CD14-positive monocyte (primary cell): ENCODE measurements at regions not wholly inside any gene's neighbourhood (a gene's known extent, or its start where the extent isn't known, plus 50 kb on each side); places are given as distances from the start of the nearest gene placed in this dataset.

Experiments
- DNase-seq, 3 donors: peaks; one replicate each; pipeline ENCODE4 v3.0.0-alpha.2; 2011 to 2022
- H2AFZ ChIP-seq: 2 replicates; pipeline ENCODE4 v1.6.0; 2012; ENCODE audit warnings: mild to moderate bottlenecking, low read depth, low read length, inconsistent platforms; ENCODE audit not compliant: insufficient read depth, poor library complexity, severe bottlenecking
- H3K27ac ChIP-seq, 2 donors: 1 replicate in 1 of 2; 2 replicates in 1 of 2; pipeline ENCODE4 v1.5.1; 2012 to 2013; ENCODE audit warnings: low read length in 2 of 2, control low read depth in 1 of 2, inconsistent platforms in 1 of 2, low read depth in 1 of 2, mild to moderate bottlenecking in 1 of 2
- H3K27me3 ChIP-seq, 2 donors: one replicate each; pipeline versions ENCODE4 v1.6.0 to v1.6.1; 2011 to 2013; ENCODE audit warnings: low read length in 2 of 2; ENCODE audit not compliant: control insufficient read depth in 2 of 2, insufficient read depth in 2 of 2
- H3K36me3 ChIP-seq, 2 donors: replicated peaks in 1 of 2; 1 replicate in 1 of 2; 2 replicates in 1 of 2; pipeline versions ENCODE4 v1.5.1 to v1.6.1; 2012 to 2013; ENCODE audit warnings: low read length in 2 of 2, control low read depth in 1 of 2, inconsistent platforms in 1 of 2, mild to moderate bottlenecking in 1 of 2; ENCODE audit not compliant: insufficient read depth in 2 of 2, control insufficient read depth in 1 of 2
- H3K4me1 ChIP-seq, 2 donors: 1 replicate in 1 of 2; 2 replicates in 1 of 2; pipeline versions ENCODE4 v1.5.1 to v1.6.1; 2012 to 2013; ENCODE audit warnings: low read length in 2 of 2, control low read depth in 1 of 2, inconsistent platforms in 1 of 2, mild to moderate bottlenecking in 1 of 2, moderate library complexity in 1 of 2; ENCODE audit not compliant: insufficient read depth in 2 of 2, control insufficient read depth in 1 of 2
- H3K4me2 ChIP-seq: replicated peaks from 2 replicates; pipeline ENCODE3; 2012; ENCODE audit warnings: low read length, moderate library complexity, mild to moderate bottlenecking; ENCODE audit not compliant: poor library complexity, severe bottlenecking; ENCODE audit errors: extremely low read depth
- H3K4me3 ChIP-seq, 3 experiments: fragments of 200-600 bp in 1 of 3; sonication (generic) in 1 of 3; replicated peaks in 1 of 3; 1 replicate in 2 of 3; 2 replicates in 1 of 3; pipeline ENCODE4 v1.5.1; 2011 to 2013; ENCODE audit warnings: low read length in 3 of 3, mild to moderate bottlenecking in 3 of 3, control low read depth in 2 of 3, low read depth in 2 of 3, inconsistent platforms in 1 of 3, moderate library complexity in 1 of 3
- H3K79me2 ChIP-seq: 2 replicates; pipeline ENCODE4 v1.6.0; 2012; ENCODE audit warnings: mild to moderate bottlenecking, control low read depth, inconsistent platforms, low read length, moderate library complexity; ENCODE audit not compliant: insufficient read depth
- H3K9ac ChIP-seq: 2 replicates; pipeline ENCODE4 v1.6.0; 2017; ENCODE audit warnings: low read length, mild to moderate bottlenecking; ENCODE audit not compliant: insufficient read depth, poor library complexity, severe bottlenecking
- H3K9me3 ChIP-seq, 2 donors: replicated peaks in 1 of 2; 1 replicate in 1 of 2; 2 replicates in 1 of 2; pipeline versions ENCODE4 v1.5.1 to v1.6.1; 2012 to 2013; ENCODE audit warnings: low read length in 2 of 2, control low read depth in 1 of 2; ENCODE audit not compliant: control insufficient read depth in 1 of 2, insufficient read depth in 1 of 2
- H4K20me1 ChIP-seq: 2 replicates; pipeline ENCODE4 v1.6.0; 2012; ENCODE audit warnings: mild to moderate bottlenecking, low read length, control low read depth, moderate library complexity; ENCODE audit not compliant: insufficient read depth
- H3K27ac Mint-ChIP-seq, 7 donors: one replicate each; pipeline ENCODE4 v1.8.0; 2020; ENCODE audit warnings: mild to moderate bottlenecking in 7 of 7, mixed read lengths in 7 of 7, moderate library complexity in 6 of 7, inconsistent platforms in 2 of 7
- H3K27me3 Mint-ChIP-seq, 3 donors: one replicate each; pipeline ENCODE4 v1.8.0; 2021 to 2022; ENCODE audit warnings: low read depth in 3 of 3, mild to moderate bottlenecking in 3 of 3, mixed read lengths in 3 of 3, moderate library complexity in 3 of 3, inconsistent platforms in 1 of 3
- H3K36me3 Mint-ChIP-seq, 2 donors: one replicate each; pipeline ENCODE4 v1.8.0; 2020; ENCODE audit warnings: mixed read lengths in 2 of 2, inconsistent platforms in 1 of 2, mild to moderate bottlenecking in 1 of 2
- H3K4me1 Mint-ChIP-seq: one replicate; pipeline ENCODE4 v1.8.0; 2020; ENCODE audit warnings: mild to moderate bottlenecking, mixed read lengths
- H3K4me3 Mint-ChIP-seq, 2 donors: one replicate each; pipeline ENCODE4 v1.8.0; 2020; ENCODE audit warnings: mild to moderate bottlenecking in 2 of 2, mixed read lengths in 2 of 2, moderate library complexity in 1 of 2
- H3K9me3 Mint-ChIP-seq, 7 donors: one replicate each; pipeline ENCODE4 v1.8.0; 2020 to 2022; ENCODE audit warnings: mixed read lengths in 7 of 7, mild to moderate bottlenecking in 6 of 7, moderate library complexity in 6 of 7, inconsistent platforms in 2 of 7
- CTCF ChIP-seq: fragments of 200-600 bp; IDR thresholded peaks from one replicate; pipeline ENCODE4 v1.8.0; 2022; ENCODE audit warnings: antibody characterized with exemption, mild to moderate bottlenecking
- WGBS: methylation state at CpG from one replicate; pipeline ENCODE4 v1.1.5; 2013; ENCODE audit warnings: missing lambda C conversion rate; ENCODE audit not compliant: insufficient coverage; 5-methylcytosine and 5-hydroxymethylcytosine counted together
- intact Hi-C, 2 donors: fragments of 100-400 bp; cut with micrococcal nuclease; formaldehyde crosslinking; loops; one replicate each; pipeline versions ENCODE4 v1.15.0 to v1.15.1; 2023

- Mint-ChIP-seq H3K4me3 (no peak overlapping the region), H3K27me3 (peaks cover 0 to 3% (median 1%) of the 10 kb centered on the region in 3 donors), H3K36me3 (no peaks in the 10 kb centered on the region), H3K27ac (no peak overlapping the region), H3K9me3 (peaks cover 0 to 17% (median 5%) of the 10 kb centered on the region in 7 donors), H3K4me1 (no peaks in the 10 kb centered on the region)
- Histone ChIP-seq H3K4me1 (no peaks in the 10 kb centered on the region), H4K20me1 (no peaks in the 10 kb centered on the region), H3K36me3 (no peaks in the 10 kb centered on the region), H3K9ac (no peak overlapping the region), H3K4me2 (no peak overlapping the region), H3K27me3 (no peaks in the 10 kb centered on the region), H3K79me2 (no peaks in the 10 kb centered on the region), H3K9me3 (peaks cover 0 to 4% of the 10 kb centered on the region in 2 donors), H3K27ac (no peak overlapping the region), H3K4me3 (no peak overlapping the region), H2AFZ (no peak overlapping the region)
- WGBS: no CpG with 5 or more reads among the region's 1 CpG
- intact Hi-C loops: no loop called here
- TF ChIP-seq CTCF: no peak
- DNase-seq: no peak
Observed at GRCh38 chr6:67914419-67914818, 720.7 kb upstream of the ADGRB3 start.

GRCh38 chr6:67909354-67909753 is 725.7 kb upstream of the ADGRB3 start:
- no peak overlapping the region for H2AFZ ChIP-seq
- no peaks in the 10 kb centered on the region for H4K20me1 ChIP-seq
- H3K36me3 ChIP-seq: no peaks in the 10 kb centered on the region
- no peak for DNase-seq
- H3K27ac ChIP-seq: no peak overlapping the region
- H3K79me2 ChIP-seq: no peaks in the 10 kb centered on the region
- no peaks in the 10 kb centered on the region for H3K27me3 ChIP-seq
- Mint-ChIP-seq H3K4me1 (no peaks in the 10 kb centered on the region), H3K27me3 (peaks cover 0 to 1% (median 0%) of the 10 kb centered on the region in 3 donors), H3K27ac (no peak overlapping the region), H3K4me3 (no peak overlapping the region), H3K9me3 (peaks cover 0 to 9% (median 0%) of the 10 kb centered on the region in 7 donors), H3K36me3 (no peaks in the 10 kb centered on the region)
- no peaks in the 10 kb centered on the region for H3K4me1 ChIP-seq
- WGBS: no CpG with 5 or more reads among the region's 2 CpGs
- TF ChIP-seq CTCF: no peak
- no peak overlapping the region for H3K4me3 ChIP-seq
- no peaks in the 10 kb centered on the region for H3K9me3 ChIP-seq
- intact Hi-C loops: no loop called here
- no peak overlapping the region for H3K9ac ChIP-seq
- no peak overlapping the region for H3K4me2 ChIP-seq
